ENCODE measurements at regions not wholly inside any gene's neighbourhood (a gene's known extent, or its start where the extent isn't known, plus 50 kb on each side); places are given as distances from the start of the nearest gene placed in this dataset.

GRCh38 chr2:156145976-156146375 lies 186.5 kb downstream of the NR4A2 start:
- Histone ChIP-seq H3K4me3 (no peak overlapping the region), H3K27ac (no peak overlapping the region), H3K4me2 (no peak overlapping the region), H3K9me3 (no peaks in the 10 kb centered on the region), H3K4me1 (no peaks in the 10 kb centered on the region)
- CTCF ChIA-PET: no interaction called here
- WGBS (ENCODE audit: missing lambda C conversion rate): 69% methylated on average over 3 of the region's 3 CpGs
- POLR2A ChIA-PET: no interaction called here
- DNase-seq (ENCODE audit: low read depth in 1 of 2, low spot score in 1 of 2) (no peak), ATAC-seq (no peak), FAIRE-seq (no peak)
- no peak for TF ChIP-seq FOSL2 (IDR thresholded peaks at IDR 0.05)
- TF ChIP-seq FOSL2 (CRISPR knock-in tag; IDR thresholded peaks at IDR 0.05): no peak
- TF ChIP-seq RARB (CRISPR knock-in tag; IDR thresholded peaks at IDR 0.05): no peak
- no peak for TF ChIP-seq NPAS2 (CRISPR knock-in tag; IDR thresholded peaks at IDR 0.05; ENCODE audit: borderline replicate concordance)
- no peak for TF ChIP-seq PHF8 (IDR thresholded peaks at IDR 0.05; ENCODE audit: borderline replicate concordance, low read depth)
- TF ChIP-seq REST (IDR thresholded peaks at IDR 0.05): no peak
- no peak for TF ChIP-seq EHMT2 (IDR thresholded peaks at IDR 0.05; ENCODE audit: low read depth)
- TF ChIP-seq ATOH8 (CRISPR knock-in tag; IDR thresholded peaks at IDR 0.05; ENCODE audit: low read depth): no peak
- no peak for TF ChIP-seq ELK1 (IDR thresholded peaks at IDR 0.05; ENCODE audit: low read depth, low read length)
- TF ChIP-seq CEBPB (IDR thresholded peaks at IDR 0.05): no peak

GRCh38 chr2:156145469-156145868 lies 187.1 kb downstream of the NR4A2 start:
- POLR2A ChIA-PET: no interaction called here
- no peak for ATAC-seq
- no peak for DNase-seq (ENCODE audit: low read depth in 1 of 2, low spot score in 1 of 2)
- FAIRE-seq: no peak
- Histone ChIP-seq H3K27ac (no peak overlapping the region), H3K4me1 (no peaks in the 10 kb centered on the region), H3K4me3 (no peak overlapping the region), H3K9me3 (no peaks in the 10 kb centered on the region), H3K4me2 (no peak overlapping the region)
- TF ChIP-seq TP53 (CRISPR knock-in tag; IDR thresholded peaks at IDR 0.05) (no peak), MAZ (IDR thresholded peaks at IDR 0.05; ENCODE audit: borderline replicate concordance, low read depth, low read length) (no peak), MAFK (IDR thresholded peaks at IDR 0.05; ENCODE audit: partially characterized antibody) (peak; percentile 56), REST (IDR thresholded peaks at IDR 0.05) (no peak), NPAS2 (CRISPR knock-in tag; IDR thresholded peaks at IDR 0.05; ENCODE audit: borderline replicate concordance) (no peak), MAX (IDR thresholded peaks at IDR 0.05) (no peak), HES2 (IDR thresholded peaks at IDR 0.05) (no peak), ELK1 (IDR thresholded peaks at IDR 0.05; ENCODE audit: low read depth, low read length) (no peak), PBX3 (IDR thresholded peaks at IDR 0.05) (no peak)
- 11% methylated on average over 3 of the region's 3 CpGs for WGBS (ENCODE audit: missing lambda C conversion rate)
- CTCF ChIA-PET: no interaction called here

Data from A549 (cell line).